ENCODE measurements at regions not wholly inside any gene's neighbourhood (a gene's known extent, or its start where the extent isn't known, plus 50 kb on each side); places are given as distances from the start of the nearest gene placed in this dataset.

GRCh38 chr18:53850902-53851301 lies 373.6 kb downstream of the MBD2 start:
- no peak for TF ChIP-seq POLR2A (IDR thresholded peaks at IDR 0.05)
- TF ChIP-seq POLR2AphosphoS5 (IDR thresholded peaks at IDR 0.05), result no peak
- TF ChIP-seq CTCF (IDR thresholded peaks at IDR 0.05), result no peak
